ENCODE measurements at regions not wholly inside any gene's neighbourhood (a gene's known extent, or its start where the extent isn't known, plus 50 kb on each side); places are given as distances from the start of the nearest gene placed in this dataset.

GRCh38 chr6:9173229-9173628, 737.9 kb upstream of the SLC35B3 start:
- CTCF ChIA-PET = interaction anchor here (0.7 kb wide), 1 partner anchor 10 kb away, joined by 3 read pairs; no protein-coding TSS in a partner anchor
- dilution Hi-C loops (cut with HindIII; ENCODE audit: low sequenced_read_pairs, unreplicated experiment) = no loop called here
- H2AK5ac ChIP-seq (ENCODE audit: low read depth, low read length) = no peak overlapping the region

More at GRCh38 chr6:9173229-9173628, 737.9 kb upstream of the SLC35B3 start:
- 32% methylated on average over 6 of the region's 7 CpGs; no CpG with 5 or more reads in 1 of the 2 experiments for WGBS, 2 experiments (ENCODE audit: extremely low coverage in 2 of 2, insufficient read length in 1 of 2)
- no peak overlapping the region for H3K14ac ChIP-seq (replicated peaks; ENCODE audit: low read depth, low read length)
- no peaks in the 10 kb centered on the region for H3K27me3 ChIP-seq (ENCODE audit: control insufficient read depth, insufficient read depth, low read length)
- no peak overlapping the region for H2AFZ ChIP-seq (replicated peaks; ENCODE audit: low read length, poor library complexity)
- no peaks in the 10 kb centered on the region for H3K79me1 ChIP-seq (ENCODE audit: low read depth in 1 of 2, low read length in 2 of 2)
- no peak overlapping the region for H4K5ac ChIP-seq (ENCODE audit: low read depth, low read length)
- no peak overlapping the region for H3K18ac ChIP-seq (ENCODE audit: low read depth, low read length)
- no peak overlapping the region for H3K4me2 ChIP-seq (ENCODE audit: low read depth, low read length)
- 0 out of 2 replicates have a peak, but pooled peaks have one; percentile 18 for TF ChIP-seq NFE2L2 (IDR thresholded peaks at IDR 0.05; ENCODE audit: low read depth, low read length)
- TF ChIP-seq POLR2A (IDR thresholded peaks at IDR 0.05; ENCODE audit: low read depth, low read length) = no peak
- TF ChIP-seq FOS (IDR thresholded peaks at IDR 0.05; ENCODE audit: low read depth, low read length) = no peak
- H3K4ac ChIP-seq (ENCODE audit: low read depth, low read length) = no peak overlapping the region
- no peak overlapping the region for H2AK9ac ChIP-seq (replicated peaks; ENCODE audit: low read depth, low read length, poor library complexity)
- H3K4me3 ChIP-seq (ENCODE audit: insufficient read depth, low read depth, low read length) = no peak overlapping the region
- no peaks in the 10 kb centered on the region for H3K4me1 ChIP-seq (ENCODE audit: control insufficient read depth, insufficient read depth, low read length)
- ATAC-seq (ENCODE audit: low read depth) (no peak), DNase-seq (no peak)
- POLR2A ChIA-PET (ENCODE audit: unreplicated experiment) = no interaction called here
- H2BK5ac ChIP-seq (ENCODE audit: low read depth, low read length, poor library complexity, severe bottlenecking) = no peak overlapping the region
- H2BK20ac ChIP-seq (ENCODE audit: low read depth, low read length) = no peak overlapping the region
- H3K9me1 ChIP-seq (ENCODE audit: insufficient read depth, low read length) = no peaks in the 10 kb centered on the region
- no peaks in the 10 kb centered on the region for H3K9me3 ChIP-seq (ENCODE audit: control insufficient read depth, insufficient read depth, low read length)
- in situ Hi-C loops (cut with MboI; ENCODE audit: low sequenced_read_pairs) = no loop called here
- H2BK15ac ChIP-seq (ENCODE audit: low read depth, low read length) = no peak overlapping the region
- BruUV-seq (replicated peaks) = no TSS peak
- H4K91ac ChIP-seq (ENCODE audit: insufficient read depth, low read depth, low read length) = no peak overlapping the region
- H2BK120ac ChIP-seq (ENCODE audit: low read depth, low read length) = no peak overlapping the region
- no peak overlapping the region for H3K9ac ChIP-seq (ENCODE audit: low read depth, low read length)
- no peaks in the 10 kb centered on the region for H3K36me3 ChIP-seq (ENCODE audit: control insufficient read depth, insufficient read depth, low read length)
- H4K20me1 ChIP-seq (ENCODE audit: insufficient read depth, low read length) = no peaks in the 10 kb centered on the region
- no peak overlapping the region for H4K8ac ChIP-seq (ENCODE audit: low read depth in 2 of 2, low read length in 2 of 2)
- no peak overlapping the region for H3K27ac ChIP-seq (ENCODE audit: insufficient read depth, low read length)
- no peak overlapping the region for H3K56ac ChIP-seq (ENCODE audit: extremely low read depth, insufficient read depth, low read length)
- intact Hi-C loops (cut with micrococcal nuclease) = no loop called here
- H3K23ac ChIP-seq (ENCODE audit: low read depth, low read length) = no peak overlapping the region
